Smooth muscle cell (in vitro differentiated cells): ENCODE measurements at regions not wholly inside any gene's neighbourhood (a gene's known extent, or its start where the extent isn't known, plus 50 kb on each side); places are given as distances from the start of the nearest gene placed in this dataset.

Source experiments
- DNase-seq: peaks from one replicate; lab custom pipeline; 2025; ENCODE audit not compliant: unreplicated experiment; lab: John Stamatoyannopoulos, UW
- H2AFZ ChIP-seq: fragments of 200-600 bp; sonication (generic); 2 replicates; pipeline ENCODE4 v1.6.0; 2016; ENCODE audit warnings: antibody characterized with exemption, low read depth, mild to moderate bottlenecking
- H3F3A ChIP-seq: fragments of 200-600 bp; sonication (generic); 2 replicates; pipeline ENCODE4 v1.6.0; 2017; ENCODE audit warnings: antibody characterized with exemption, low read depth
- H3K27ac ChIP-seq: fragments of 200-600 bp; sonication (generic); 2 replicates; pipeline ENCODE4 v1.5.1; 2016; ENCODE audit warnings: low read depth, mild to moderate bottlenecking
- H3K27me3 ChIP-seq: fragments of 200-600 bp; sonication (generic); 2 replicates; pipeline ENCODE4 v1.6.1; 2016; ENCODE audit warnings: low read depth, mild to moderate bottlenecking
- H3K36me3 ChIP-seq: fragments of 200-600 bp; sonication (generic); 2 replicates; pipeline ENCODE4 v1.5.1; 2016; ENCODE audit warnings: low read depth
- H3K4me1 ChIP-seq: fragments of 200-600 bp; sonication (generic); 2 replicates; pipeline ENCODE4 v1.5.1; 2016; ENCODE audit warnings: low read depth
- H3K4me2 ChIP-seq: fragments of 200-600 bp; sonication (generic); 2 replicates; pipeline ENCODE4 v1.6.0; 2016; ENCODE audit warnings: mild to moderate bottlenecking
- H3K4me3 ChIP-seq: fragments of 200-600 bp; sonication (generic); 2 replicates; pipeline ENCODE4 v1.5.1; 2016; ENCODE audit warnings: mild to moderate bottlenecking
- H3K79me2 ChIP-seq: fragments of 200-600 bp; sonication (generic); 2 replicates; pipeline ENCODE4 v1.6.0; 2016; ENCODE audit warnings: low read depth, mild to moderate bottlenecking
- H3K9ac ChIP-seq: fragments of 200-600 bp; sonication (generic); 2 replicates; pipeline ENCODE4 v1.6.0; 2016; ENCODE audit warnings: low read depth
- H3K9me3 ChIP-seq: fragments of 200-600 bp; sonication (generic); replicated peaks from 2 replicates; pipeline ENCODE4 v1.5.1; 2016; ENCODE audit warnings: low read depth
- H4K20me1 ChIP-seq: fragments of 200-600 bp; sonication (generic); 2 replicates; pipeline ENCODE4 v1.6.0; 2016; ENCODE audit warnings: low read depth
- CTCF ChIP-seq: fragments of 200-600 bp; sonication (generic); IDR thresholded peaks from 2 replicates; pipeline ENCODE4 v1.5.1; 2017; ENCODE audit warnings: borderline replicate concordance, mild to moderate bottlenecking, antibody characterized with exemption; ENCODE audit not compliant: insufficient read depth, poor library complexity, severe bottlenecking
- WGBS: methylation state at CpG from one replicate; pipeline ENCODE4 v1.1.7; 2016; ENCODE audit warnings: low lambda C conversion rate; 5-methylcytosine and 5-hydroxymethylcytosine counted together

DNA sequence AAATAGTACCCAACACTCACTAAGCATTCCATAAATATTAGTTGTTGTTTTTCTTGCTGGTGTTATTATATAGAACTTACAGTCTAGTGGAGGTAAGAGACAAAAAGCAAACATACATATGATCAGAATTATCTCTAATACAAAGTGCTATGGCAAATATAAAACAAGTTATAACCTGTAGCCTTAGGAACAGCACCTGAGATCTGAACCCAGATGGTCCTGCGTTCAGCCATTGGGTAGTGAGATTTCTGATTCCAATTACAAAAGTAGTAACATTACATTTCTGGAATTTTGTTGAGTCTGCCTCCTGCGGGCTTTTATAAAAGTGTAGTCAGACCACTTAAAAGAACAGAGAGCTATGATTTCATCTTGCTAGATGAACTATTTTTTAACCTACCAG, 242.9 kb upstream of the ZNF462 start:
- 85% methylated on average over 2 of the region's 2 CpGs for WGBS
- no peaks in the 10 kb centered on the region for H3K79me2 ChIP-seq
- H3K4me2 ChIP-seq, result peak overlapping the region; percentile 22
- peaks cover 6% of the 10 kb centered on the region for H3F3A ChIP-seq
- H3K9me3 ChIP-seq, result no peaks in the 10 kb centered on the region
- no peak overlapping the region for H3K9ac ChIP-seq
- no peak for TF ChIP-seq CTCF
- no peak for DNase-seq
- no peaks in the 10 kb centered on the region for H3K36me3 ChIP-seq
- peaks cover 52% of the 10 kb centered on the region for H3K4me1 ChIP-seq
- no peak overlapping the region for H2AFZ ChIP-seq
- H3K4me3 ChIP-seq, result no peak overlapping the region
- no peaks in the 10 kb centered on the region for H3K27me3 ChIP-seq
- no peak overlapping the region for H3K27ac ChIP-seq
- no peaks in the 10 kb centered on the region for H4K20me1 ChIP-seq

GRCh38 chr9:106620866-106621265, 242.1 kb upstream of the ZNF462 start:
- 91% methylated on average over 4 of the region's 4 CpGs for WGBS
- TF ChIP-seq CTCF, result no peak

GRCh38 chr9:106621313-106622163, 241.4 kb upstream of the ZNF462 start:
- TF ChIP-seq CTCF, result no peak
- Histone ChIP-seq H3K4me3 (no peak overlapping the region), H3K4me2 (peak overlapping the region; percentile 66), H3K4me1 (peaks cover 38% of the 10 kb centered on the region), H3K79me2 (no peaks in the 10 kb centered on the region), H2AFZ (peak overlapping the region; percentile 72), H3K27me3 (no peaks in the 10 kb centered on the region), H3K27ac (peak overlapping the region; percentile 55), H3F3A (peaks cover 6% of the 10 kb centered on the region), H3K36me3 (no peaks in the 10 kb centered on the region), H3K9me3 (no peaks in the 10 kb centered on the region), H3K9ac (no peak overlapping the region), H4K20me1 (no peaks in the 10 kb centered on the region)
- WGBS, result 47% methylated on average over 14 of the region's 14 CpGs
- DNase-seq, result no peak

More at GRCh38 chr9:106620866-106621265, 242.1 kb upstream of the ZNF462 start:
- no peak overlapping the region for H3K9ac ChIP-seq
- H3K36me3 ChIP-seq, result no peaks in the 10 kb centered on the region
- H3K79me2 ChIP-seq, result no peaks in the 10 kb centered on the region
- H3F3A ChIP-seq, result peaks cover 6% of the 10 kb centered on the region
- peak overlapping the region; percentile 66 for H3K4me2 ChIP-seq
- peak overlapping the region; percentile 43 for H2AFZ ChIP-seq
- H3K27ac ChIP-seq, result no peak overlapping the region
- H3K9me3 ChIP-seq, result no peaks in the 10 kb centered on the region
- DNase-seq, result no peak
- H3K4me1 ChIP-seq, result peaks cover 45% of the 10 kb centered on the region
- H3K27me3 ChIP-seq, result no peaks in the 10 kb centered on the region
- H3K4me3 ChIP-seq, result no peak overlapping the region
- H4K20me1 ChIP-seq, result no peaks in the 10 kb centered on the region

GRCh38 chr9:106622164-106622487, 240.8 kb upstream of the ZNF462 start:
- Histone ChIP-seq H3F3A (peaks cover 6% of the 10 kb centered on the region), H4K20me1 (no peaks in the 10 kb centered on the region), H3K4me1 (peaks cover 33% of the 10 kb centered on the region), H3K4me3 (no peak overlapping the region), H3K27me3 (no peaks in the 10 kb centered on the region), H3K36me3 (no peaks in the 10 kb centered on the region), H3K9ac (no peak overlapping the region), H3K79me2 (no peaks in the 10 kb centered on the region), H2AFZ (peak overlapping the region; percentile 72), H3K4me2 (no peak overlapping the region), H3K27ac (peak overlapping the region; percentile 55), H3K9me3 (no peaks in the 10 kb centered on the region)
- no peak for DNase-seq
- TF ChIP-seq CTCF, result no peak
- WGBS, result 87% methylated on average over 10 of the region's 10 CpGs
